Thoracic aorta (tissue), 2 donors: ENCODE measurements at regions not wholly inside any gene's neighbourhood (a gene's known extent, or its start where the extent isn't known, plus 50 kb on each side); places are given as distances from the start of the nearest gene placed in this dataset.

Source experiments
- ATAC-seq: fragments of 150-250 bp; one replicate; pipeline ENCODE4 v1.8.0; 2017; ENCODE audit warnings: low read depth; ENCODE audit not compliant: insufficient number of reproducible peaks, low FRiP score
- DNase-seq: peaks from one replicate; pipeline ENCODE4 v3.0.0-alpha.2; 2020; ENCODE audit warnings: low spot score
- H3K27ac ChIP-seq, 2 donors: fragments of 200-600 bp; sonication (generic); 1 replicate in 1 of 2; 2 replicates in 1 of 2; pipeline ENCODE4 v1.5.1; 2016; ENCODE audit warnings: mild to moderate bottlenecking in 2 of 2, moderate library complexity in 2 of 2
- H3K27me3 ChIP-seq: fragments of 200-600 bp; sonication (generic); replicated peaks from 2 replicates; pipeline ENCODE4 v1.6.0; 2016; ENCODE audit warnings: mild to moderate bottlenecking; ENCODE audit not compliant: insufficient read depth
- H3K36me3 ChIP-seq: fragments of 200-600 bp; sonication (generic); one replicate; pipeline ENCODE4 v1.5.1; 2016
- H3K4me1 ChIP-seq, 2 donors: fragments of 200-600 bp; sonication (generic); 1 replicate in 1 of 2; 2 replicates in 1 of 2; pipeline versions ENCODE4 v1.5.1 to v1.6.0; 2016; ENCODE audit warnings: low read depth in 2 of 2, mild to moderate bottlenecking in 1 of 2; ENCODE audit not compliant: control insufficient read depth in 1 of 2
- H3K4me3 ChIP-seq: fragments of 200-600 bp; sonication (generic); 2 replicates; pipeline ENCODE4 v1.5.1; 2016; ENCODE audit warnings: mild to moderate bottlenecking
- H3K9me3 ChIP-seq: fragments of 200-600 bp; sonication (generic); 2 replicates; pipeline ENCODE4 v1.5.1; 2016
- CTCF ChIP-seq: fragments of 200-600 bp; sonication (generic); IDR thresholded peaks from one replicate; pipeline ENCODE4 v1.5.1; 2019; ENCODE audit warnings: antibody characterized with exemption

DNA sequence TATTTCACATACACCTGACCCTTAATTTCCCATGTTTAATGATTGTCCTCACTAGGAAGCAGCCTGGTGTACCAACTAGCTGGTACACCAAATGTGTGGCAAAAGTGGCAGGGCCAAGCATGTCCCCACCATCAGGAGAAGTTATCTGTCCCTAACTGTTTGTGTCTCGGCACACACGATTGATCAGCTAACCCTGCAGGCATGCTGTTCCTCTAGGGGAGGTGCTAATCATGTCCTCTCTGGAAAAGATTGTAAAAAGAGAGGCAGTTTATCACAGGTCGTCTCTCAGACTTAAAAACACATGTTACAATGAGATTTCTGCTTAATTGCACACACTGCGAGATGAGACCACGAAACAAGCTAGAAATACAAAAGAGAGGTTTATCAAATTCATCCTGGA lies 342.7 kb downstream of the DIRAS2 start:
- Histone ChIP-seq H3K27me3 (no peaks in the 10 kb centered on the region), H3K9me3 (no peaks in the 10 kb centered on the region), H3K4me3 (no peak overlapping the region), H3K4me1 (no peaks in the 10 kb centered on the region), H3K27ac (no peak overlapping the region), H3K36me3 (no peaks in the 10 kb centered on the region)
- DNase-seq (no peak), ATAC-seq (no peak)
- TF ChIP-seq CTCF, result no peak

GRCh38 chr9:90300611-90301276 lies 341.9 kb downstream of the DIRAS2 start:
- ATAC-seq (no peak), DNase-seq (no peak)
- Histone ChIP-seq H3K9me3 (no peaks in the 10 kb centered on the region), H3K4me3 (no peak overlapping the region), H3K27ac (no peak overlapping the region), H3K36me3 (no peaks in the 10 kb centered on the region), H3K4me1 (no peaks in the 10 kb centered on the region), H3K27me3 (no peaks in the 10 kb centered on the region)
- TF ChIP-seq CTCF, result no peak

DNA sequence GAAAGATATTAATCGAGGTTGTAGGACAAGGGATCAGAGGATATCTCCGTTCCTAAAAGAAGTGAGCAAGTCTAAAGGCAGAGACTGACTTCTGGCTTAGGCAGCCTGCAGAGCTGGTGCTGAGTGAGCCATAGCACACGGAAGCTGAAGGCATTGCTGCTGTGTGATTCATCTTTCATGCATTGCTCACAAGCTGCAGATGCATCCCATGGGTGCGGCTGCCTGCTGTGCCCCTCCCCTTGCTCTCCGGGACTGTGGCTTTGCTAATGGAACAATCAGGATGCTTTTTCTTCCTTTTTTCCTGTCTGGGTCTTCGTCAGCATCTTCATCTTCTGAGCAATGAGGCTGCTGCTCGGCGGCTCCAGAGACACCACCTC lies 341.4 kb downstream of the DIRAS2 start:
- Histone ChIP-seq H3K27me3 (no peaks in the 10 kb centered on the region), H3K4me1 (no peaks in the 10 kb centered on the region), H3K27ac (no peak overlapping the region), H3K4me3 (no peak overlapping the region), H3K36me3 (no peaks in the 10 kb centered on the region), H3K9me3 (no peaks in the 10 kb centered on the region)
- DNase-seq, result no peak
- TF ChIP-seq CTCF, result no peak
- ATAC-seq, result no peak

DNA sequence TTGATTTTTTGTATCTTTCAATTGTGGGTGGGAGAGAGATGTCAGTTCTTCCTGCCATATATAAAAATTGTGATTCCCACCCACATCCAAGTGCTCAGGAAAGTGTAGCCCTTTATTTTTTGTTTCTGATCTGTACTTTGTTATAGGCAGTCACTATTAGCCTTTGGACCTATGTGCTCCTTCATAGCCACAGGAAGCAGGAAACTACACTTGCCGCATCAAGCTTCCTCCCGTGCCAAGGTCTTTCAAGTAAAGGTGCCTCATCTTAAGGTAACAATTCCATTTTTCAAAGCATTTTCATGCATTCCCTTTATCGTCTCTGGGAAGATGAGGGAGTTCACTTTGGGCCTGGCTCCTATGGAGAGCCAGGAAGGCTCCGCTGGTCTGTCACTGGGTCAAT lies 339.0 kb downstream of the DIRAS2 start:
- Histone ChIP-seq H3K4me3 (no peak overlapping the region), H3K27me3 (no peaks in the 10 kb centered on the region), H3K27ac (no peak overlapping the region), H3K36me3 (no peaks in the 10 kb centered on the region), H3K9me3 (no peaks in the 10 kb centered on the region), H3K4me1 (no peaks in the 10 kb centered on the region)
- DNase-seq (no peak), ATAC-seq (no peak)
- no peak for TF ChIP-seq CTCF

- Histone ChIP-seq H3K4me3 (no peak overlapping the region), H3K36me3 (no peaks in the 10 kb centered on the region), H3K27me3 (no peaks in the 10 kb centered on the region), H3K27ac (no peak overlapping the region), H3K4me1 (no peaks in the 10 kb centered on the region), H3K9me3 (no peaks in the 10 kb centered on the region)
- DNase-seq, result no peak
- ATAC-seq, result no peak
- no peak for TF ChIP-seq CTCF
These were observed 336.5 kb downstream of the DIRAS2 start for GRCh38 chr9:90306158-90306557.
